HG03558 (cell line): ENCODE measurements at regions not wholly inside any gene's neighbourhood (a gene's known extent, or its start where the extent isn't known, plus 50 kb on each side); places are given as distances from the start of the nearest gene placed in this dataset.

Experiments used
- ATAC-seq: cut with Tn5 transposase; IDR thresholded peaks from one replicate; pipeline ENCODE4 v1.9.1; 2021; ENCODE audit warnings: moderate number of reproducible peaks; ENCODE audit not compliant: unreplicated experiment; ENCODE audit errors: extremely low read depth

- ATAC-seq, result no peak
Measured at GRCh38 chr2:128399690-128400291, 81.1 kb upstream of the HS6ST1 start.

DNA sequence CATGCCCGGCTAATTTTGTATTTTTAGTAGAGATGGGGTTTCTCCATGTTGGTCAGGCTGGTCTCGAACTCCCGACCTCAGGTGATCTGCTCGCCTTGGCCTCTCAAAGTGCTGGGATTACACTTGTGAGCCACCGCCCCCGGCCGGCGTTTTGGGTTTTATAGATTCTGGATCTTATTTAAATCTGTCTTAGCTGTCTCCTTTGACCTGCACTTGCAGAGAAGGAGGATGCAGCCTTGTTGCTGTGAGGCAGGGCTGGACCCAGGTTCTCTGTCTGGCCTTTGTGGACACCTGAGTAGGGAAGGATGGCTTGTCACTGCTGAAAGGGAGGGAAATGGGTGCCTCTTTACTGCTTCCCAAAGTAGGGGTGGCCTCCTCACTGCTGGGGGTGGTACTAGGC is 83.0 kb upstream of the HS6ST1 start:
- no peak for ATAC-seq

- ATAC-seq, result no peak
Measured at GRCh38 chr2:128402911-128403670, 84.4 kb upstream of the HS6ST1 start.

- no peak for ATAC-seq
Measured at GRCh38 chr2:128403814-128404708, 85.4 kb upstream of the HS6ST1 start.

GRCh38 chr2:128404709-128405466 is 86.2 kb upstream of the HS6ST1 start:
- no peak for ATAC-seq

GRCh38 chr2:128405467-128405900 is 86.8 kb upstream of the HS6ST1 start:
- no peak for ATAC-seq

- ATAC-seq, result no peak
Measured at GRCh38 chr2:128405981-128406613, 87.4 kb upstream of the HS6ST1 start.

- no peak for ATAC-seq
Measured at GRCh38 chr2:128406736-128407554, 88.3 kb upstream of the HS6ST1 start.

GRCh38 chr2:128408349-128409305 is 90.0 kb upstream of the HS6ST1 start:
- no peak for ATAC-seq

GRCh38 chr2:128409326-128410034 is 90.8 kb upstream of the HS6ST1 start:
- no peak for ATAC-seq

DNA sequence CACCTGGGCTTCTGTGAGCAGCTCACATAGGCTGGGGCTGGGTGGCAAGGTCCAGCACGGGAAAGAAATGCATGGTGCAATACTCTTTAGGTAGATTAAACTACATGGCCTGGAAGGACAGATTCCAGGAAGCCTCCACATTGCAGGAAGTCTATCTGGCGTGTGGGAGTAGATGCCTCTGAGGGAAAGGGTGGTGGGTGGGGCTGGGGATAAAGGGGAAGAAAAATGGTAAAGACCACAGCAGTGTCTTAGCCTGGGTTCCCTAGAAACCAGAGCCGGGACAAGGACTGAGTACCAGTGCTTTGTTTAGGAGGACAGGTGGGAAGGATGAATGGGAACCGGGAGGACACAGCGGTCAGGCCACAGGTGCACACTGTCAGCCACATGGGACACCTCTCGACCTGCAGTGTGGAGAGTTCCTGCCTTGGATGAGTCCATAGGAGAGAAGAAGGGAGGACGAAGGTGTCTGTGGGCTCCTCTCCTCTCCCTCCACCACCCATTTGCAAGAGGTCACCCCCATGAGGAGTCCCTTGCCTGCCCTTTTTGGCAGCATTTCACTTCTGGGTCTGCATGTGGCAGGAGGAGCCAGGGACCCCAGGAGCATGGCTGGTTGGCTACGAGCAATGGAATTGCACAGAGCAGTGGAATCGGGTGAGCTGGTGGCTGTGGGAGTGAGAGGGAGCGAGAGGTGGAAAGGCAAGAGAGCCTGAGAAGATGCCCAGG is 91.5 kb upstream of the HS6ST1 start:
- no peak for ATAC-seq

DNA sequence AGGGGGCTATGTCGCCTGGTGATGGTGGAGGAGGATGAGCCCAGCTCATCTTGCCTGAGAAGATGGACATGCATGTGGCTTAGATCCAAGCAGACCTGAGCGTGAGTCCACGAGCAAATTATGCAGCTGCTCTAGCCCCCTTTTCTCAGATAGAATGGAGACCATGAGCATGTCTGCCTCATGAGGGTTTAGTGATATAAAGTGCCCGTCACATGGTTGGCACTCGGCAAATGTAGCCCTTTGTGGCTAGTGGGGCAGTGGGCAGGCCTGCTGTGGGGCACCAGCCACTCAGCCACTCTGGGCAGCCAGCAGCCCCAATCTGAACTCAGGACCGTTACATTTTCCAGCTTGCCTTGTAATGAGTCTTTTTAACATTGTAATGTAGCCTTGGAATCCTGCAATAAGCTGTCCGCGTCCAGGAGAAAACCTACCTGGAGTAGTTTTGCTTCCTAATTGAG is 92.1 kb upstream of the HS6ST1 start:
- ATAC-seq, result no peak

DNA sequence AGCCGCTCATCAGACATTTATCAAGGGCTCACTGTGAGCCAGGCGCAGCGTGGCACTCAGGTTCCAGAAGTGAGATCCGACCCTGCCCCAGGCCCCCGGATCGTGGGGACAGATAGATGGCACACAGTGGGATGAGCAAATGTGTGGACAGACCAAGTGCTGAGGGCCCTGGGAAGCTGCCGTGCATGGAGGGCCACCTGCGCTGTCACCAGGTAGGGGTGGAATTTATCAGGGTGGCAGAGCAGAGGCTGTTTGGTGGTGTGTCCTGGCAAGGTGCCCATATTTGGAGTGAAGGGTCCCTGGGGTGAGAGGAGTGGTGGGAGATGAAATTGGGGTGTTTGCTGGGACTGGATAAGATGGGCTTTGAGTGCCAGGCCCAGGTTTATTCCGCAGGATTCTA is 92.8 kb upstream of the HS6ST1 start:
- no peak for ATAC-seq

- no peak for ATAC-seq
Measured at GRCh38 chr2:128412181-128412871, 93.7 kb upstream of the HS6ST1 start.

DNA sequence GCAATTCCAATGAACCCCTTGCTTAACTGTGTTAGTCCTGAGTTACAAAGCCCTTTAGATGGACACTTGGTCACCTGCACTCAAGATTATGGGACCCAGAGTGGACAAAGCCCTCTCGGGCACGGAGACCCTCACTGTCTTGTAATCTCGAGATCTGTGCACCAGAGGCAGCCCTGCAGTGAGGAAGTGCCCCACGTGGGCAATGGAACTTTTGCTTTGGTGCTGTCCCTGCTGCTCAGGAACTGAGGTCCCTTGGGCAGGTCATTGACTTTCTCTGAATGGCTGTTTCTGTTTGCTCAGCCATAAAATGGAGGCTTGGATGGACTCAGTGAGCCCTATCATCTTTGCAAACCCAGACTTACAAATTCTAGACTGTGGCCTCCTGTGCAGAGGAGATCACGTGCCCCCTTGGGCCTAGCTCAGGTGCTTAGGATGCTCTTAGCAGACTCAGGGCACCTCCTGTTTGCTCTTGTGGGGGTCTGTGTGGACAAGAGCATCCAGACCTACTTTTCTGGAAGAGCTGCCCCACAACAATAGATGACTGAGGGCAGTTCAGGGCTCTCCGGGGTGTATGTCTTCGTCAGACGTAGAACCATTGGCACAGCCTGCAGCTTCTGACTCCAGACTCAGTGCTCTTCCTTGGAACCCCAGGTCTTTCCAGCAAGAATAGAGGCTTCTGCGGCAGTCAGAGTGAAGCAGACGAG is 94.5 kb upstream of the HS6ST1 start:
- ATAC-seq, result no peak
